T-helper 9 cell (primary cell): ENCODE measurements at regions not wholly inside any gene's neighbourhood (a gene's known extent, or its start where the extent isn't known, plus 50 kb on each side); places are given as distances from the start of the nearest gene placed in this dataset.
"Not testable (repeated sequence)": the region's sequence is repeated elsewhere in the genome, so short reads cannot be mapped to it uniquely, and the experiment has no call there.

Experiments
- DNase-seq: peaks from one replicate; pipeline ENCODE4 v3.0.0-alpha.2; 2020

DNA sequence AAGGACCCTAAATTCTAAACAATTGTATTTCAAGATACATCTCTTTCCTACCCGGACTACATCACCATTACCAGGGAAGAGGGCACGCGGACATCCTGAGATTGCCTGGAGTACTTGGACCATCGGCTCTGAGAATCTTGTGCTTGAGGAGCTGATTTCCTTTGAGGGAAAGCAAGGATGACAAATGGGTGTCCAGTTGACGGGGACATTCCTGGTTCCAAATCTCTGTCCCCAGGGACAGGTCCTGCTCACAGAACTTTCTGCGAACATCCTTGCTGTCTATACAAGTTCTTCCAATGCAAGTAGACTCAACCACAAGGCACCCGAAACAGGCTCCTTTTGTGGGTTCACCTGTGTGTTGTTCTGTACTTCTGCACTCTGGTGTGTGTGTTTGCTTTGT is 289.5 kb upstream of the MYT1L start:
- no peak for DNase-seq

DNA sequence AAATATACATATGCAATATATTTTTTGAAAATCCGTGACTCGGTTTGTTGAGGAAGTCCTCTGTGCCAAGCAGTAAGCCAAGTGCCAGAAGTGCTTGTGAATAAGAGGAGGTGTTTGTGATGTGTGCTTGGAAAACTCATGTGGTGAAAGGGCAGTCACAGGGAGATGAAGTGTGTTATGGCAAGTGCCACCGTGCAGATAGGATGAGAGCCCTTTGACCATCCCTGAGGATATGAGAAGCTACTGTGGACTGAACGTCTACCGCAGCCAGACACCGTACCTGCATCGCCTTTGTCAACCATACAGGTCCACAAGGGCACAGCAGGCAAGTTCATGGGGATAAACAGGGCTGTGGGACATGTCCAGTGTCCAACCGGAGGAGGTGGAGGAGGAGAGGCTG is 288.9 kb upstream of the MYT1L start:
- no peak for DNase-seq

DNA sequence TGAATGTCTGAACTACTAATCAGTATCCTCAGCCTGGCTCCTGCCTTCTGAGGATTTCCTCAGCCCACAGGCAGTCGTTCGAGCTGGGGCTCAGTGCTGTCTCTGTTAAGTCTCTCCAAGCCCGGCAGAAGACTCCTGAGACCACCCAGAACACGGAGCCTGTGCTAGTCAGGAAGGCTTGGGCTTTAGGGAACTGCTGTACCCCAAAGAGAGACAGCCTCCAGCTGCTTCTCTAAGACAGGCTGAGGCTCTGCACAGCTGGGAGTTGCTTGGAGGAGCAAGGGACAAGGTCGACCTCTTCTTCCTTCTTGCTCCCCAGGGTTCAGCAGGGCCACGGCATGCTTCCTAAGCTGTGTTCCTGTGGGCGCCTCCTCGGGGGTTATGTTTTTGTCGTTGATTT is 283.4 kb upstream of the MYT1L start:
- DNase-seq, result no peak

DNA sequence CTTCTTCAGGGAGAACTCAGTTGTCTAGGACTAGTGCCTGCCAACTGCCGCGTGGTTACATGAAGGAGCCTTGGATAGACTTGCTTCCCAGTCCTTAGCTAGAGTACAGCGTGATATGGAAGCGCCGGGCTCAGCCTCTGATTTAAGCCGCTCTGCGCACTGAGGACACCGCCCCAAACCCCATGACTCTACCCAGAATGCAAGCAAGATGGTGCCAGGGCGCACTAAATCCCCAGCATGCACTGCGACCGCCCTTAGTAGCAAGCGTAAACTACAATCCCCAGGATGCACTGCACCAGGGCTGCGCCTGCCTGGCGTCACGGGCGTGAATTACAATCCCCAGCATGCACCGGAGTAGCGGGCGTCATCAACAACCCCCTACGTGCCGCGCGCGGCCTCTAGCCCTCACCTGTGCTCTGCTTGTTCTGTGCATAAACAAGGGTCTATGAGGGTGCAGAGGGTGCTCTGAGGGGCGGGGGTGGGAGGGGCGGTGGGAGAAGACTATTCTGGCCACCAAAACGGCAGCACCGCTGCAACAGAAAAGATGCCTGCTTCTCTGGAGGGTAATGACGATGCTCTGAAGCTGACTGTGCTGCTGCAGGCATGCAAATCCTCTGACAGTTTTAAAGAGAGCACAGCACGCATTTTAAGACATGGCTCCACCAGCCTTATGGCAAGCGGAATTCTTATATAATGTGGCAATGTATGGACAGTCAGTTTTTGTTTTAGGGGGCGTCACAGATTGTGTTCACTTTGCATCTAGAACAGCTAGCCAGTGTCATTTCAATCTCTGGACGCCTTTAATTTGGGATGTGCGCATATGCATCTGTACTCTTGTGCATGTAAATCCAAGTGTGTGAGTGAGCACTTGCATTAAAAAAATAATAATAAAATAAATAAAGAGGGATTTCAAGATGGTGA is 282.5 kb upstream of the MYT1L start:
- peak; percentile 62 for DNase-seq

DNA sequence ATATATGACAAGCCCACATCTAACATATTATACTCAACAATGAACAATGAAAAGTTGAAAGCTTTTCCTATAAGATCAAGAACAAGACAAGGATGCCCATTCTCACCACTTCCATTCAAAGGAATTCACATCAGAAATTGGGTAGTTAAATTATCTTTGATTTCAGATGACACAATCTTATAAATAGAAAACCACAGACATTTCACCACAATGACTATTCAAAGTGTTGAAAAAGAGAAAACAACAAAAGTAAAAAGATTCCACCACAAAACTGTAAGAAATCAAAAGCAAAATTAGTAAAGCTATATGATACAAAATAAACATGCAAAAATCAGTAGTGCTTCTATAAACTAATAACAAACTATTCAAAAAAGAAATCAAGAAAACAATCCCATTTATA is 279.7 kb upstream of the MYT1L start:
- no peak for DNase-seq

DNA sequence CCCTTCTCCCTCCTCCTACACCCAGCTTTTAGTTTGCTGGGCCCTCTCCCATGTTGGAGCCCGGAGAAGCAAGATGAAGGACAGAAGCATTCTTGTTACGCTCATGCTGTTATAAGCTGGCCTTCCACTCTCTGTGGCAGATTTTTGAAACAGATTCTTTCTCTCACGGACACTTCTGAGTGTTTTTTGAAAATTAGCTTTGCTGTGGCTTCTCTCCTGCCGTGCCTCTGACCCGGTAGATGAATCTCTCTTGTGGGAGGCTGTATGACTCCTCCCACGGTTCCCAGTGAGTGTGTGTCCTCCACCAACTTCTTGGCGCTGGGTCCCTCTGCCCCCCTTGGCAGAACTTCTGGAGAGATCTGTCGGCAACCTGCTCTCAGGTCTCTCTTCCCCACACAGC is 269.3 kb upstream of the MYT1L start:
- no peak for DNase-seq

DNA sequence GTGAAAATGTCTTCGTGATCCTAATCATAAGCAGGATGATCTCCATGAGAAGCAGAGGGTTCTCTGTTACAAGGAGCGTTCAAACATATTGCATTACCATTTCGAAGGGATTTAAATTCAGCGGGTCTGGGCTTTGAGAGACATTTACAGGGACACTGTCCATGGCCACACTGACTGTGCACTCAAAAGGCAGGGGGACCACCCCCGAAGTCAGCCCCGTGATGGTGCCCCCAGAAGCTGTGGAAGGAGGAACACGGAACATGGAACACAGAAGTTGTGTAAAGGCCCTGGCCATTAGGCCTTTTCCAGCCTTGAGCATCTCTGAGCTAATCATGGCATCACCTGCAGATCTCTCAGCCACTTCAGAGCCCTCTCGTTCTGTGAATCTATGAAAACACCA is 268.4 kb upstream of the MYT1L start:
- no peak for DNase-seq

DNA sequence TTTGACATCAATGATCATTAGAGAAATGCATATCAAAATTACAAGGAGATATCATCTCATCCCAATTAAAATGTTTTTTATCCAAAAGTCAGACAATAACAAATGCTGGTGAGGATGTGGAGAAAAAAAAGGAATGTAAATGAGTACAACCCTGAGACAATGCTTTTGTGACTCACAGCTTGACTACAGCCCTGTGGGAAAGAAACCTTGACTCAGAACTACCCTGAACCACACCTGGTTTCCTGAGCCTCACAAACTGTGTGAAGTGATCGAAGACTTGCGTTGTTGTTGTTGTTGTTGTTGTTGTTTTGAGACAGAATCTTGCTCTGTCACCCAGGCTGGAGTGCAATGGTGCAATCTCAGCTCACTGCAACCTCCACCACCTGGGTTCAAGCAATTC is 266.6 kb upstream of the MYT1L start:
- DNase-seq, result no peak

DNA sequence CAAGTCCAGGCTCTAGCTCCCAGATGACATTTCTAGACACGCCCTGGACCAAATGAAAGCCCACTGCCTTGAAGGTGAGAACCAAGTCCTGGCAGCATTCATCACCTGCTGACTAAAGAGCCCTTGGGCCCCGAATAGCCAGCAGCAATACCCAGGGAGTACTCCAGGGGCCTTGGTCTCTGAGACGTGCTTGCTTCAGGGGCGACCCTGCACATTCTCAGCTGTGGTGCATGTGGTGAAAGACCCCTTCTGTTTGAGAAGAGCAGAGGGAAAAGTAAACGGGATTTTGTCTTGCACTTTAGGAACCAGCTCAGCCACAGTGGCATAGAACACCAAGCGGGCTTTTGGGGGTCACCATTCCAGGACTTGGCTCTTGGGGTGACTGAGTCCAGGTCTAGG is 260.5 kb upstream of the MYT1L start:
- DNase-seq, result no peak

DNA sequence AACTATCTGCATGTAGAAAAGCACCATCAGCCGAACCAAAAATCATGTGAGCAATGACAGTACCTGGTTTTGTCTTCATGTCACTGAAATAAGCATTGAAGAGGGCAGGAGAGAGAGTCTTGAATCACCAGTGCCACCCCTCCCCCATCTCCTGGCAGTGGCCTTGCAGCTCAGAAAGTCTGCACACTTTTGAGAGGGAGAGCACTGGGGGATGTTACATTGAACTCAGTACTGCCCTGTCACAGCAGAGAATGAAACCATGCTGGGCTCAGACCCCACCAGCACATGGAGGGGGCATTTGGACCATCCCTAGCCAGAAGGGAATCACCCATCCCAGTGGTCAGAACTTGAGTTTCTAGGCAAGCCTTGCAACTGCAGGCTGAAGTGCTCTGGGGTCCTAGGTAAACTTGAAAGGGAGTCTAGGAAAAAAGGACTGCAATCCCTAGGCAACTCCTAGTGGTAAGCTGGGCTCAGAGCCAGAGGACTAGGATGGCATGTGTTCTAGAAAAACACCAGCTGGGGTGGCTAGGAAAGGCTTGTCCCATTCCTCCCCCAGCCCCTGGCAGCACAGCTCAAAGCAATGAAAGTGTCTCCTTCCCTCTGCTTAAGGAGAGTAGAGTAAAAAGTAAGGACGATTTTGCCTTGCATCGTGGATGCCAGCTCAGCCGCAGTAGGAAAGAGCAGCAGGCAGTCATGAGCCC is 259.9 kb upstream of the MYT1L start:
- no peak for DNase-seq

DNA sequence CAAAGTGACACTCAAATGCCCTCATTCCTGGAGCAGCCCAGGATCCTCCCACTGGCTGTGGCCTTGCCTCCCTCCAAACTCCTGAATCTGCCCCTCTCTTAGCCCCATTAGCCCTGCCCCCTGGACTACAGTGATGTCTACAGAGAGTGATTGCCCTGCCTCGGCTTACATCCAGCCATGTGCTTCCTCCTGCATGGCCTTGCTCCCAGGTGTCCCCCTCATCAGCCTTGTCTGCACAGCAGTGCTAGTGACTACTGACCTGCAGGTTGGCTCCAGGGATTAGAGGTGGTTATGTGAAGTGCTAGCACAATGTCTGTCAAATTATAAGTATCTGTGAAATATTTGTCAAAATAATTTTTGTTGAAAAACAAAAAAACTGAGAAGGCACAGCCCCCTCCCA is 259.1 kb upstream of the MYT1L start:
- DNase-seq, result no peak

DNA sequence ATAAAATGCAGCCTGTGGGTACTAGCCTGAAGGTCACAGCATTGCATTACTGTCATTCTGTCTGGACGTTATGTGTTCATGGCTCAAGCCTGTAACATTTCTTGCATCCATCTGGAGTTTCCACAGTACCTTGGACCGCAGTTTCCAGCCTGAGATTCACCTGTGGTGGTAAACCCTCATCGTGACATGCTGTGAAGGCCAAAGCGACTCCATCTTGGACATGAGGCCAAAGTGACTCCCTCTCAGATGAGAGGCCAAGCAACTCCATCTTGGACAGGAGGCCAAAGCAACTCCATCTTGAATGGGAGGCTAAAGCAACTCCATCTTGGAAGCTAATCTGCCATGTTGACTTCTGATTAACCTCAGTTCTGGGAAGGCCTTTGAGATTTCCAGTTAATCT is 257.7 kb upstream of the MYT1L start:
- DNase-seq, result no peak

DNA sequence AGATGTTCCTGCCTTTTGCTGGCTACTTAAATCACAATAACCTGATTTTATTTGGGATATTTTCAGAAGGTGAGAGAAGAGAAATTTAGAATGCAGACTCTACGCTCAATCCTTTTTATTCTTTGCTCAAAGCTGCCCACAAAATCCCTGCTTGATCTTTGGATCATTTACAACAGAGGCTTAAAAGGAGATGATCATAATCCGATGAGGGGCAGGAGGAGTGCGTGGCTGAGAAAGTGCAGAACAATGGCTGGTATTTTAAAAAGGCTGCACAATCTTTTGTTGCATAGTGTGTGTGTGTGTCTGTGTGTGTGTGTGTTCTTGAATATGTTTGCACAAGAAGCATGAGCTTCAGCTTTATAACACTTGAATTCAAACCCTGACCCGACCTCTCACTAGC is 256.3 kb upstream of the MYT1L start:
- DNase-seq, result no peak

DNA sequence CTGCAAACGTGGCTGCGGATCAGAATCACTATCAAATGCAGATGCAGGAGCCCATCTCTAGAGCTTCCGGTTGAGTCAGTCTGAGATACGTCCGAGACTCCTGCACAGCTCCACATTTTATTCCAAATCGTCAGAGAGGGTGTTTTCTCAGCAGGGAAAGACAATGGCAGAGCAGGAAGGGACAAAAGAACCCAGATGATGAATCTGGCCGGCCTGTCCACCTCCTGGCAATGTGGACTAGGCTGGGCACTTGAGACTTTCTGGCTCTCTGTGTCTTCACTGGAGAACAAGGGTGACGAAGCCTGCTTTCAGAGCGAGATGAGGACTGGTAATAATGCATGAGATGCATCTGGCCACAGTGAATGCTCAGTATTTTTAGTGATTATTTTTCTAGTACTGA is 255.9 kb upstream of the MYT1L start:
- DNase-seq, result no peak

DNA sequence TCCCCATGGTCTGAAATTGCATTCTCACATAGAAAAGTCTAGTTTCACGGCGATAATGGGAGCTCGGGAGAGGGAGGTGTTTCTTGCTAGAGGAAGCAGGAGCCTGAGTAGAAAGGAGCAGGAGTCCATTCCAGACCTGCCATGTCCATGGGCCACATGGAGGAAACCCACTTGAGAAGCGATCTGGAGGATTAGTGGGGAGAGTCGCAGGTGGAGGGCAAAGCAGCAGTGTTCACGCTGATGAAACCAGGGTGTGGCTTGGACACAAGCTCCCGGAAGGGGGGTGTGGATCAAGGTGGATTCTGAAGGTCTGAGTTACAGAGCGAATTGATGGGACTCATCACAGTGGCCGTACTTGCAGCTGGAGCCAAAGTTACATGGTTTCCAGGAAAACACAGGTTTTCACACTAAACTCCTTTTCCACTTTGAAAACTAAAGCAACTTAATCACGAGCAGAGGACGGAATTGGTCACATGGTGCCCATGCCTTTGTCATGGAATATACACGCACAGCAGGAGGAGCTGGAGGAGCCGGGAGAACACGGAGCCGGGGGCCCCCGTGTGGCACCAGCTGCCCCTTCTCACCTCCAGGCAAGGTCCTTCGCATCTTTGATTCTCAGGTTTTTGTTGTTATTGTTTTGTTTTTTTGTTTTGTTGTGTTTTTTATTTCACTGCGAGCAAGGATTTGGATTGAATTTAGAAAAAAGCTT is 255.1 kb upstream of the MYT1L start:
- no peak for DNase-seq

DNA sequence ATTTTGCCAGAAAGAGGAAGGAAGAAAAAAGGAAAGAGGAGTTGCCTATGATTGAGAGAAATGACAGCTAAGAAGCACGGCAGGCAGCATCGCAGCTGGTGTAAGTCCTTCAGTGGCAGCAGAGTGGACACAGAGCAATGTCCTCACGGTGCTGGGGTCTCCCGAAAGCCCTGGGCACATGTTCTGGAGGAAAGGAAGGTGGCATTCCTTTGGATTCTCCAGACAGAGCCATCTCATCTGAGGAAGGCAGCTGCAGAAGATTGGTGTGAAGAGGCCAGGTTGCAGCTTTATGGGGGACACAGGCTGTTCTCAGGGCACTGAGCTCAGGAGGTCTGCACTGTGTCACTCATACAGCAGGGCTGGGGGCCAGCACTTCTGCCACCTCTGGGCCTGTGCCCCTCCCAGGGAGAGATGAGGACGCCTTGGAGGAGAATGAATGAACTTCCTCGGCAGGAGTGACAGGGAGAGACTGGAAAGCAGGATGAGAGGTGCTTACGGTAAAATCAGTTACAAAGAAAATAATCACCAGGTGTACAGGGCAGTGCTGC is 252.0 kb upstream of the MYT1L start:
- DNase-seq, result no peak

DNA sequence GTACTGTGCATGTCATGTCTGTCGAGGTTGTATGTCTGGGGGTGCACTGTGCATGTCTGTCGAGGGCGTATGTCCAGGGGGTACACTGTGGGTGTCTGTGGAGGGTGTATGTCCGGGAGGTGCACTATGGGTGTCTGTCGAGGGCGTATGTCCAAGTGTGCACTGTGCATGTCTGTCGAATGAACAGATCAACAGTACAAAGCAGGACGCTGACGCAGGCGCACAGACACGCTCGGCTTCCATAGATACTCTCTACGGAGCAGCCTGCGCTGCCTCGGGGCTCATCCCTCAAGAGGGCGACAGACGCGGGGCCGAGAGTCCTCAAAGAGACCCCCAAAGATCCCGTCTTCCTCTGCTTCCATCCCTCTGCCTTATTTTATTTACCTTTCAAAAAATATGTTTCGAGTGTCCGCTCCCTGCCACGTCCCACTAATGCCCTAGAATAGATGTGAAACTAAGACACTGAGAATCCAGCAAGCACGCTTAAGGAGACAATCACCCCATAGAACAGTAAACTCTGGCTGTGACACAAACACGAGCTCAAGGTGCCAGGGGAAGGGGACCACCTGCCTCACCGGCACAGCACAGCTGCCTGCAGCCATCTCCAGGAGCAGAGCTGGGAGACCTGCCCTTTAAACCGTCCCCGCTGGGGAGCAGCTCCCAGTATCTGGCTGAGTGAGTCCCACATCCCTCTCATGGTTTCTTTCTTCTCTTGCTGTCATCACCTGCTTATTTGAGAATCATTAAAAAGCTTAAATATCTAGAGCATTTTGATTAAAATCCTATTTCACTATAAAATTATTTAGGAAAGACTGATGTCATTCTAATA is 250.5 kb upstream of the MYT1L start:
- DNase-seq, result no peak

DNA sequence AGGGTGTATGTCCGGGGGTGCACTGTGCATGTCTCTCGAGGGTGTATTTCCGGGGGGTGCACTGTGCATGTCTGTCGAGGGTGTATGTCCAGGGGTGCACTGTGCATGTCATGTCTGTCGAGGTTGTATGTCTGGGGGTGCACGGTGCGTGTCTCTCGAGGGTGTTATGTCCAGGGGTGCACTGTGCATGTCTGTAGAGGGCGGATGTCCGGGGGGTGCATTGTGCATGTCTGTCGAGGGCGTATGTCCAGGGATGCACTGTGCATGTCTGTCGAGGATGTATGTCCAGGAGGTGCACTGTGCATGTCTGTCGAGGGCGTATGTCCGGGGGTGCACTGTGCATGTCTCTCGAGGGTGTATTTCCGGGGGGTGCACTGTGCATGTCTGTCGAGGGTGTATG is 249.8 kb upstream of the MYT1L start:
- not testable (repeated sequence) for DNase-seq

DNA sequence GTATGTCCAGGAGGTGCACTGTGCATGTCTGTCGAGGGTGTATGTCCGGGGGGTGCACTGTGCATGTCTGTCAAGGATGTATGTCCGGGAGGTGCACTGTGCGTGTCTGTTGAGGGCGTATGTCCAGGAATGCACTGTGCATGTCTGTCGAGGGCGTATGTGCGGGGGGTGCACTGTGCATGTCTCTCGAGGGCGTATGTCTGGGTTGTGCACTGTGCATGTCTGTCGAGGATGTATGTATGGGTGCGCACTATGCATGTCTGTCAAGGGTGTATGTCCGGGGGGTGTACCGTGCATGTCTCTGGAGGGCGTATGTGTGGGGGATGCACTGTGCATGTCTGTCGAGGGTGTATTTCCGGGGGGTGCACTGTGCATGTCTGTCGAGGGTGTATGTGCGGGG is 249.3 kb upstream of the MYT1L start:
- DNase-seq, result no peak

DNA sequence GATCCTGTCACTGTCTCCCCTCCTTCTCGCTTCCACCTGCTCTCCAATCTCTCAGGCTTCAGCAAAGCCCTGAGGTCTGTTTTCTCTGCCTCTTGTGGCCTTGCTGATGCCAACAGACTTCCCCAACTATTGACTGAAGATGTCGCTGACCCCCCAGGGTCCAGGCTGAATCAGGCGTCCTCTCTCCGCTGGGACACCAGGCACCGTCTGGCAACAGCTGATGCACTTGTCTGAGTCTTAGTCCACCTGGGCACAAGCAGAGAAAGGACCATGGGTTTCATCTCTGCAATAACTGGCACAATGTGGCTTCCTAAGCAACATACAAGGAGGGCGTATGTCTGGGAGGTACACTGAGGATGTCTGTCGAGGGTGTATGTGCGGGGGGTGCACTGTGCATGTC is 248.7 kb upstream of the MYT1L start:
- no peak for DNase-seq

DNA sequence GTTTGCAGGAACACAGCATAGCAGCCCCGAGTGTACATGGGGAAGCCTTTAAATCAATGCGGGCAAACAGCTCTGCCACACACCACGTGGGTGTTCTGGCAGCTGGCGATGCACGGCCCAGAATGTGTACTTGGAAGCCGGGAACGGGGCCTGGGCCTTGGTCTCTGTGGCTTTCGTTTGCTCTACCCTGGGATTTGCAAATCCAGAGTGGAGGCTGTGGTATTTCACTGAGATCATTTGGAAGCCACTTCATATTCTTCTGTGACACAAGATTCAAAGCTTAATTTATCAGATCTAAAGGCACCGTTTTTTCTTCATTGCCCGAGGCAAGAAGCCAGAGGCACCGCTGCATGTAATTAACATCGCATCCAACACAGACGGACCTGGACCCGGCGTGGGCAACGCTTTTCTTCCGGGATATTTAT is 246.3 kb upstream of the MYT1L start:
- no peak for DNase-seq

DNA sequence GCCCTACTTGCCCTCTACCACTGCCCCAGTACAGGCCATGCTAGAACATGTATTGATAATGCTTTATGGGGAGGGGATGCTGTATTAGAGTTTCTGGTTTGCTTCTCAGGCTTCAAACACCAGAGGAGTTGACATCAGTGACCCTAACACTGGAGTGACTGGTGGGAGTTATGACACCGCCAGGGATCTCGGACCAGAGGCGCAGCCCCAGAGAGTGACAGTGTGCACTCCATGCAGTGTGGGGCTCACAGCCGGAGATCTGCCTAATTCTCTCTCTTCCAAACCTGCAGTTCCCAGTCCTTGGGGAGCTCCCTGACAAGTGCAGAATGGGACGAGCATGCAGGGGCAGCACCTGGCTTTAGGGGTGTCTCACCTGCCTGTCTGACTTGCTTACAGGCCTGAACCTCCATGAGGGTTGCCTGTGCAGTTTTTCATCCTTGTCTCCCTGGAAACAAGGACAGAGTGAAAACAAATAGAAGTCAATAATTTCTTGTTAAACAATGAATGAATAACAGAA is 244.9 kb upstream of the MYT1L start:
- no peak for DNase-seq
